Inferior parietal cortex (tissue), 1 donor: ENCODE measurements at regions not wholly inside any gene's neighbourhood (a gene's known extent, or its start where the extent isn't known, plus 50 kb on each side); places are given as distances from the start of the nearest gene placed in this dataset.
"Not testable (repeated sequence)": the region's sequence is repeated elsewhere in the genome, so short reads cannot be mapped to it uniquely, and the experiment has no call there.

Experiments
- DNase-seq: peaks from one replicate; pipeline ENCODE4 v3.0.0-alpha.2; 2016; ENCODE audit errors: extremely low spot score

DNA sequence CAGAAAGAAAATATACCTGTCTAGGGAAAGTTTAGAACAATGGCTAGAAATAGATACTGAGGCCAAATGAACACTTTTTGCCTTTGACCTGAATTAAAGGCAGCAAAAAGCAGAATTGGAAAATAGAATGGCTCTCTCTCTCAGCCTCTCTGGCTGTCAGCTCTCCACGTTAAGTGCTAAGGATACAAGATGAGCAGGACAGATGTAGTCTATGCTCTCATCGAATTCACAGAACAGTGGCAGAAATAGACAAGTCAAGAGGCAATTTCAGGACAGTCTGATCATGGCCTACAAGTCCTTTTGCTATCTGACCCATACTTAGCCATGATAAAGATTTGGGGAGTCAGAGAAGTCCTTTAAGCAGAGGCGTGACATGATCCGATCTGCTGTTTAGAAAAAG, 120.2 kb upstream of the CREB1 start:
- DNase-seq: no peak

DNA sequence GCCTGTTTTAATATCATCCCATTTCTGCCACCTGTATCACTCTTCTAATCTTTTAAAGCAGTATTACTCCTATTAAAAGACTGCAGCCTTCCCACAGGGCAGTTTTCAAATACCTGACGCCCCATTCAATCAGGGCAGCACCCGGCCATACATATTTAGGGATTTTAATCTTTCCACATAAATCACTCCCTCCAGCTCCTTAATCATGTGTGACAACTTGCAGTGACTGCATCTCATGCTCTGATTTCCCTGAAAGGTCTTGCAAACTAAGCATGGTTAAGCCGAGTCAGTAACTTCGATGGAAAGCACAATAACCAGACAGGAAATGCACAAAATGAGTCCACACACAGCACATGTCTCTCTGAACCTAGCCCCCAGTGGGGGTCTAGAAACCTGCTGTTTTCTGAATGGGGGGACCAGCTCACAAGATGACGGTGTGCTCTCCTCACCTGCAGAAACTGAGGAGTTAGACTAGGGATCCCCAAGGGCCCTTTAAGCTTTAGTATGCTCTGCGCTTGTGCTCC, 116.9 kb upstream of the CREB1 start:
- no peak for DNase-seq

DNA sequence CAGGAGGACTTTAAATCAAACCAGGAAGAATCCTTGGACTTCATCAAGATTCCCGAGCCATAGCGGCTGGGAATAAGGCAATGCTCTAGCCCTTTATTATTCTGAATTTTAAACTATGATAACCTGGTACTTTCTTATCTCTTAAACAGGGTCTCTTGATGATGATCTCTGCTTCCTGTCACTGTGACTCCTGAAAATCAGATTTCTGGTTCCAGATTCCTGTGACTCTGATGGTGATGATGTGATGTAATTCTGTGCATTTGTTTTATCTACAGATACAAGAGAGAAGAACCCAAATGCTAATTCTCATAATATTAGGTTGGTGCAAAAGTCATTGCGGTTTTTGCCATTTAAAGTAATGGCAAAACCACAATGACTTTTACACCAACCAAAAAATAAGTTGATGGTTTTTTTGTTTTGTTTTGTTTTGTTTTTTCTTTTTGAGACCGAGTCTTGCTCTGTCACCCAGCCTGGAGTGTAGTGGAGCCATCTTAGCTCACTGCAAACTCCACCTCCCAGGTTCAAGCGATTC, 116.3 kb upstream of the CREB1 start:
- no peak for DNase-seq

DNA sequence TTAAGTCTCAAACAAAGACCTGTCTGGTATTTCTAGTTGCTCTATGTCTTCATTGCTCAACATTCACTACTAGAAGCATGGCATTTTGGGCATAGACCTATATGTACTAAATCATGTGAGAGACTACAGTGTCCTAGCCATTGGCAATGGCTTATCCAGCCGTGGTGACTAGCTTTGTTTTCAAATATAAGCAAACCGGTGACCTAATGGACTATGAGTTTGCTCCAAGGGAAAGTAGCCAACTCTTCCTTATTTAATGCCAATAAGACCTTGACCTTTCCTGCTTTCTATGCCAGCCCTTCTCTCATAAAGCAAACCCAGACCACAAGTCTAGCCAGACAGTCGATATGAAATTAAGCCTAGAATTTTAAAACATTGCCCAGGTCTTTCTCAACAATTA, 113.7 kb upstream of the CREB1 start:
- DNase-seq: no peak

DNA sequence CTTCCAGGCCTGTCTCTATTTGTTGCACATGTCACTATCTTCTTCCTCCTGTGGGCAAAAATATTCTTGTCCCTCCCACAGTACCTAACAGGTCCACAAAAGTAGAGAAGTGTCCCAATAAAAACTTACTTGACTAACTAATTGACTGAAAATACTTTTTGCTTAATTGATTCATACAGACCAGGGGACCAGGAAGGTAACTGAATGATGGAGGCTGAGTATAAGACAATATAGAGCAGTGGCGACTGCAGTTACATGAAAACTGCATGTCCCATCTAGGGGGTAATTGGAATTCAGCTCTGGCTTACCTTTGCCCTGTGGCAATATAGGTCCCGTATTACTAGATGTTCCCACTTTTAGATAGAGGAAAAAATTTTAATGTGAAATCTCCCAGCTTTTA, 112.9 kb upstream of the CREB1 start:
- no peak for DNase-seq

DNA sequence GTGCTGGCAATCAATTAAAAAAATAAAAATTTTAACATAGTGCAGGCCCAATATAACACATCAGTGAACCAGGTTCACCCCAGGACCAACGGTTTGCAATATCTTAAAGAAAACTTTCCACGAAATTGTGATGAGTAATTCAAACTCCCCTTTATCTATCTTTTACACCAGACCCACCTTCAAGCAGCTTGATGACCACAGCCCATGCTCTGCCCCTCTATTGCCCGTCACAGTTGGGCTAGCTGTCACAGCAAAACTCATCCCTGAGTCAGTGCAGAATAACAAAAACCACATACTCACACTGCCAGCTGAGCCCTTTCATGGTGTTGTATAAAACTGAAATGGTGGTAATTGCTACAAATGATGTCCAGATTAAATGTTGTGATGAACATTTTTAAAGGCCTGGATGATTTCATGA, 112.5 kb upstream of the CREB1 start:
- no peak for DNase-seq

DNA sequence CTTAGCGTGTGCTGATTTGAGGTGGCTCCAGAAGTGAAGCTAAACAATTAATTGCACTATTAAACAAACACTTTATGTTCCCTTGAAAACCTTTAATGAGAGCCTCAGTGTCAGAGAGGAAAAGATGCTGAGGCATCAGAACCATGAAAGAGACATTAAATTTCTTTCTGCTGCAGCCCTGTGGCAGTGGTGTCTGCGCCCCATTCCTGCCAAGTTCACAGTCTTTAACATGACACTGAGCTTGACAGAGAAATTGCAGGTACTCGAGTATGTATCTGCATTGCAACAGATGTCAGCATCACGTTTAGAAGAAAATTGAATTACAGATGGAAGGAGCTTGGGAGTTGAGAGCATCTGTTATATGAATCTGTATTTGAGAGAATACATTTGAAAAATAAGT, 111.3 kb upstream of the CREB1 start:
- no peak for DNase-seq

DNA sequence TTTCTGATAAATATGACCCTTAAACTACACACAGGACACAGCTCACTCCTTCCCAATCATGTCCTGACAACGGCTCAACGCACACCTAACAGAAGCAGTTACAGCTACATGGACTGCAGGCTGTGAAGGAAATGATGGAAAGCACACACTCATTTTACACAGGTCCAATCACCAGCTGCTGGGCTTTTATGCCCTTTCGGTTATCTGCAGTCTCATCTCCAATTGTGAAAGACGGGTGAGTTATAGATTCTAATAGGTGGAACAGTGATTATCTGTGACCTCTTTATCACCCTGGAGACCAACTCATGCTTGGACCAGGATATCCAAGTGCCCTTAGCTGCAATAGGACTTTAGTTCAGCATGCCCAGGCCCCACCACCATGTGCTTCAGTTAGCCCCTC, 110.4 kb upstream of the CREB1 start:
- no peak for DNase-seq

DNA sequence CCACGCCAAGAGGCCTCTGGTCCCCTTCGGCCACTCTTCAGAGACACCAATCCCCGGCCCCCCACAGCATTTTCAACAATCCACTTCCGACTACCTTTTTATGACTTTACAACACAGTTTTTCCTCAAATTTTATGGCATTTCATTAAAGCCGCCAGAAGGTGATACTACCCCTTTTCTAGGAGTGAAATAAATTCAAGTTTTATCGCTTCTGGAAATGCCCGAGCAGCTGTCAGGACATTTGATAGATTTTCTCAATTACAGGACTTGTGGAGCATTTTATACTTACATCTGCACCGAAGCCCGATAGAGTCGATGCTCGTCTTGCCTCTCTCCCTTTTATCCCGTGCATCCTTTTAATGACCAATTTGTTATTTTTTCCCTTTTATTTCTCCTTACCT, 108.1 kb upstream of the CREB1 start:
- DNase-seq: no peak

DNA sequence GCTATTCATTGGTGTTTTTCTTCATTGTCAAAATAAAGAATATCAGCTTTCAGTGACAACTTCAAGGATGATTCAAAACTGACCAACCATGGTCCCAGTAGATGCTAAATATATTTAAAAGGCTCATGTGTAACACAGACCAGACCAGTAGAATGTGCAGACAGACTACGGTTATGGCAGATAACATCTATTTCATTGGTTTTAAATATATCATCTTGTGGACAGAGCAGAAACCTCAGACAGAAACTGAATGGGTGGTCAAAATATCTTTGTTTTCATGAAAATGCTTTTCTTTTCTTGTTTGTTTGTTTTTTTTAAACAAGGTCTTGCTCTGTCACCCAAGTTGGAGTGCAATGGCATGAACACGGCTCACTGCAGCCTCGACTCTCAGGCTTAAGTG, 107.4 kb upstream of the CREB1 start:
- no peak for DNase-seq

DNA sequence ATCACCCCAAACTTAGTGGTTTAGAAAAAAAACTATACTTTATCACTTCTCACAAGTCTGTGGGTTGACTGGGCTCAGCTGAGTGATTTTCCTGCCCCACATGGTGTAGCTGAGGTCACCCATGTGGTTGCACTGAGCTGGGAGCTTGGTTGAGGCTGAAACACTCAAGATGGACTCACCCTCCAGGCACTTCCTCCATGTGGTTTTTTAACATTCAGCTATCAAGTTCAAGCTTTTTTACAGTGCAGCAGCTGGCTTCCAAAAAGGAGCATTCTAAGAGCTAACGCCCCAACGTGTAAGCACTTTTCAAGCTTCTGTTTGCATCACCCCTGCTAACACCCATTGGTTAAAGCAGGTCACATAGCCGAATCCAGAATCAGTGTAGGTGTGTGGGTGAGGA, 105.9 kb upstream of the CREB1 start:
- DNase-seq: no peak

DNA sequence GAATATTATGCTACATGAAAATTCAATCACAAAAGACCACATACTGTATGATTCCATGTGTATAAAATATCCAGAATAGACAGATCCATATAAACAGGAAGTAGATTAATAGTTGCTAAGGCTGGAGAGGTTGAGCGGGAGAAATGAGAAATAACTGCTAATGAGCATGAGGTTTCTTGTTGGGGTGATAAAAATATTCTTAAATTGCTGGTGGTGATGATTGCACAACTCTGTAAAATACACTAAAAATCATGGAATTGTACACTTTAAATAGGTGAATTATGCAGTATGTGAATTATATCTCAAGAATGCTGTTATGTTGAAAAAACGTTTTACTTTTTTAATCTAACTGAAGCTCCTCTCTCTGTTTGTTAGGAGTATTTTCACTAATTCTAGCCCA, 101.8 kb upstream of the CREB1 start:
- DNase-seq: no peak

DNA sequence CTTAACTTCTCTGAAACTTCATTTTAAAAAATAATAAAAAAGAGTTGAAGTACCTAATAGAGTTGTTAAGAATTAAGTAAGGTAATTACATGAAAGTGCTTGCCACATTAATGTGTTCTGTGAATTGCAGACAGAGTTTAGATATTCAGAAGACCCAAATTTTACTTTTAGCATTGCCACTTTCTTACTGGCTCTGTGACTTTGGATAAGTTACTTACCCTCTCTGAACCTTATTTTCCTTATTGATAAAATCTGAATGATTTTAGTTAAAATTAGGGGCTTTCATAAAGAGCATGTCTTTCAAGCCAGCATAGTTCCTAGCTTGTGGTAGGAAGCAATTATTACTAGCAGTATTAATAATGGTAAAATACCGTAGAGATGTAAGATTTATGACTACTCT, 101.2 kb upstream of the CREB1 start:
- DNase-seq: no peak

DNA sequence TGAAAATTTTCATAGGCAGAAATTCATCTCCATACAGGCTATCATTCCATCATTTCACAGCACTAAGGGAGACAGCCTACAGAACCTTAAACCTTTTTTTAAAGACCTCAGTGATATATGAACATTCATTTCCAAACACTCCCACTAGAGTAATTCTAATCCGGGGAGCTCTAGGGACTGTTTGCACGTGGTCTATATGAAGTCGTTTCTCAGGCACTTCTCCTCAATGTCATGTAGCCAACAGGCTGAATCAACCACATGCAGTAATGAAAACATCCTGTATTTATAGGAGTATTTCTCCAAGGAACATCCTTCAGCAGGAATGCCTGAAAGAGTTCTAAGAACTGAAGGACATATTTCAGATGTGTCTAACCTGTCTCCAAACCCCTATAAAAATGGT, 97.3 kb upstream of the CREB1 start:
- DNase-seq: no peak

DNA sequence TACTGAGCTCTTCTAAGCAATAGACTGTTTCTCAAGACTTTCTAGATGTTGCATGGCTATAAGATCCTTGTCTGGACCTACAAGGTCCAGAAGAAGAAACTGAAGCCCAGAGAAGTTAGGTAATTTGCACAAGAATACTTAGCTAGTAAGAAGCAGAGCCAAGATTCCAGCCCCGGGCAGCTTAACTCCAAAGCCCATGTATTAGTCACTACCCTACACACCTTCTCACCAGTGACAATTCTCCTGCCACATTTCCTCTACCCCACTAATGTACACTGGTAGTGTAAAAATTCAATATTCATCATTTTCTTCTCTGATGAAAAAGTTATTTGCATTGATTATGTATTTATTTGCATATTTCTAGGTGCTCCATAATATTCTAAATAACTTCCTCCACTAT, 95.5 kb upstream of the CREB1 start:
- DNase-seq: no peak

DNA sequence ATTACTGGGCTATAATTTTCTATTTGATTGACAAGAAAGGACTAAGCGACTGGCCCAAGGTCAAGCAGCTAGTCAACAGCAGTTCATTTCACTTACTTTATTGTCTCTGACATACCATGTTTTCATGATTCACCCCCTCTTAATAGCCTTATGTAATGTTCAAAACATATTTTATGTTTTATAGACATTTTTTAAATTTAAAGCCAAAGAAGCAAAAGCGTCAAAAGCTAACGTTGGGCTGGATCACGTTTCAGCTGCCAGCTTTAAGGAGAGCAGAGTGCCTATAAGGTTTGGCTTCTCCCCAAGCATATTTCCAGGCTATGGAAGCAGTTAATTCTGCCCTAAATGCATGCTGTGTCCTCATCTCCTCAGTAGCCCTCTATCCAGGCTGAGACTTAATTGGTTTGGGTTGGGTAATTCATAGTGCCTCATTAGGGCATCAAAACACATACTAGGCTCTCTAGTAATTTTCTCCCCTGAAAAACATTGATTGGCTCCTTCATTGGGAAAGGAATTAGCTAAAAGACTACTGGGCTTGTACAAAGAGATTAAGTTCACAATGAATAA, 94.8 kb upstream of the CREB1 start:
- DNase-seq: no peak

DNA sequence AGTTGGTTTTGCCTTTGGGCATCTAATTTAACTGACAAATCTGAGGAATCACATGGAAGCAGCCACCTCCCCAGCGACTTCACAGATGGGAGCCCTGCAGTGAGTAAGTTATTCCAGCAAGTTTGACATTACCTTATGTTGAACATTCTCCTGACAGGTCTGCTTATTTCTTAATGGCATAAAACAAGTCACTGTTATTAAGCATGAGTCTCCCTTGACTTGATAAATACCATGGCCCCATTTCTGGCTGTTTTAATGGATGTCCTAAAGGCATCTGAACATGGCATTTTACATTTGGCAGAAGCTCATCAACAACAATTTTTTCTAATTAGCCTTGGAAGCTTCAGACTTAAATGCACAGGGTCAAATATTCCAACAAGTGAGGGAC, 92.6 kb upstream of the CREB1 start:
- DNase-seq: no peak

DNA sequence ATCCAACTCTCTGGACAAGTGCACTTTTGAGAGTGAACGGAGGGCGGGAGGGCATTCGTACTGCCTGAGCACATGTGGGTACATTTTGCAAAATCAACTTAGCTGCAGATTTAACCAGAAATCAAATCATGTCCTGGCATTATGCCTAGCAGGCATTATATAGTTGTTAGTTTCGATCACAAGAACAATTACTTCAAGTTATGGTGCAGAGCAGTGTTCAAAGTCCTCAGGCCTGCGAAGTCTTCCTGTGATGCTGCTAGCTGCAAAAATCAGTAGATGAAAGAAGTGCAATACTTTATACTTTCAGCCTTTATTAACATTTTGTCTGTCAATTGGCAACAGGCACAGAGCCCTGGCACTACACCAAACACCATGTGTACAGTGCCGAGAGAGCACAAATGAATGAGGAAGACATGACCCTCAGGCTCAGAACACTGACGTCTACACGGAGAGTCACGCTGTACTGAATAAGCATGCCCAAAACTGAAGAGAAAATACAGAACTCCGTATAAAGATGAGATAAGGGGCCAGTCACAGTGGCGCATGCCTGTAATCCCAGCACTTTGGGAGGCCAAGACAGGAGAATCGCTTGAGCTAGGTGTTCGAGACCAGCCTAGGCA, 92.1 kb upstream of the CREB1 start:
- no peak for DNase-seq

DNA sequence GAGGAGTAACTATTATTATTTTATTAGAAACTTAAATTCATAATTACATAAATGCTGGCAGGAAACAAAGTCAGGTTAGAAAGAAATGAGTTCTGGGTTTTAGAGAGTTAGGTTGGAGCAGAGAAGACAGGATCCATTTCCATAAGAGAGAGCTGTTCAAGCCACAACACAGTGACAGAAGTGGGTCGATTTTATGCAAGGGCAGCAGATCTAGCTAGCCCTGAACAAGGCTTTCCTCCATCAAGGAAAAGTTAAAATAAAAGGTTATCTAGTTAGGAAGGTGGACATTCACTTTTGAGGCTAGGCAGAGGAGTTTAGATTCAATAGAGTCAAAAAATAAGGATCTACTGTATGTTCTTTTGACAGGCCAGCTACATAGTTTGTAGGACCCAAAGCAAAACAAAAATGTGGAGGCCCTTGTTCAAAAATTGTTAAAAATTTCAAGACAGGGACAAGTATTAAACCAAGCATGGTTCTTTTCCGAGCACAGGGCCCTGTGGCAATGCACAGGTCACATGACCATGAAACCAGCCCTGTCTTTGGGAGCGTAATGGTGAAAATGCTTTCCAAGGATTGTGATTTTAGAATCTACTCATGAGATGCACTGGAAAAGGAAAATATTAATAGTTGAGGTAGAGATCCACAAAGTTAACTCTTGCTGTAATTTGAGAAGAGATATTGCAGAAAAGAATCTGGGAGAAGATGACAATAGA, 91.2 kb upstream of the CREB1 start:
- no peak for DNase-seq

DNA sequence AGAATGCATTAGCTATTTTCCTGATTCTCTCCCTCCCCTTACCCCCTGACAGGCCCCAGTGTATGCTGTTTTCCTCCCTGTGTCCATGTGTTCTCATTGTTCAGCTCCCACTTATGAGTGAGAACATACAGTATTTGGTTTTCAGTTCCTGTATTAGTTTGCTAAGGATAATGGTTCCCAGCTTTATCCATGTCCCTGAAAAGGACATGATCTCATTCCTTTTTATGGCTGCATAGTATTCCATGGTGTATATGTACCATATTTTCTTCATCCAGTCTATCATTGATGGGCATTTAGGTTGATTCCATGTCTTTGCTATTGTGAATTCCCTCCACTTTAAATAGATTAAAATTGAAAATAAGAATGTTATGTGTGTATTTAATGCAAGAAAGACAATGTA, 89.9 kb upstream of the CREB1 start:
- not testable (repeated sequence) for DNase-seq

DNA sequence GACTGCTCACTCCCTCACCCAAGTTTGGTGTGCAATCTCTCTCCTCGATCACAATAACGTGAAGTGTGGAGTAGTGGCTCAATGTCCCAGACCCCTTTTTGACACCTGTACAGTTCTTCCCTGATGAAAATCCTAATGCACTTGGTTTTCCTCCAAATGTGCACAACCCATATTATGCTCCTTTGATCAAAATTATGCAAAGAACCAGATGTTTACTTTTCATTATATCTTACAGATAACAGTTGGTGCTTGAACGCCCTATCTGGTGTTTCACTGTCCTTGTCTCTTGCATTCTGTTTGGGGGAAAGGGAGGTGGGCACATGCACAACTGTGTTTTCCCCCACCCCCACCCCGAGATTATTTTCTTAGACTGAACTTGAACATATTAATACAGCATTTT, 85.0 kb upstream of the CREB1 start:
- no peak for DNase-seq

DNA sequence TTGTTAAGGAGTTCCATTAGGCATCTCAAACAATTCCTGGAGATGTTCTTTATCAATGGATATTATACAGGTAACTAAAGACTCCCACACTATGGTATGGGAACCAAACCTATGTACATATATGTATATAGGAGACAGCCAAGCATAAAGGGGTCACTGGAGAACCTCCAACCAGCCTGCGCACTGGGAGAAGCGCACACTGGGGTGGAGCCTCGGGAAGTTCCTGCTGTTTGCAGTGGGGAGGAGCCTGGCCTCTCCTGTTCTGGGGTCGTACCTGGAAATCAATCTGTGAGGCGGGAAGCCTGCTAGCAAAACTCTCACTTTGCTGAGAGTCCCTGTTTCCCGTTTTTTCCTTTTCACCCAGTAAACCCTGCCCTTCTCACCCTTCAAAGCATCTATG, 83.1 kb upstream of the CREB1 start:
- DNase-seq: no peak

DNA sequence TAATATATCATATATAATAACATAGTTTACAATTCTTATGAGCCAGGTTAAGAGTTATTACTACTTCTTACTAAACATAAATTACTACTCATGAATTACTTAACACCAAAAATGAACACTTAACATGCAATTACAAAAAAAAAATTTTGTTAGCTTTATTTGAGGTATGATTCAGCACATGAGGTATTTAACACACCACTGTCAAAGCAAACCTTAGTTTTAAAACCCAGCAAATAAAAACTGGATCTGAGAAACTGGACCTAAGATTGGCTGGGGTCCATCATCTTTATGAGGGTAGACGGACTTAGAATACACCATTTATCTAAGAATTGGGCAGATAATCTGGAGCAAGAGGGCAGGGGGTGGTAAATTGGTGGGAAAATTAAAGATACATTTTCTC, 81.8 kb upstream of the CREB1 start:
- no peak for DNase-seq
